GM12873 (cell line): ENCODE measurements at regions not wholly inside any gene's neighbourhood (a gene's known extent, or its start where the extent isn't known, plus 50 kb on each side); places are given as distances from the start of the nearest gene placed in this dataset.

Experiments
- TF ChIP-seq, protein P1 (sequence below): IDR thresholded peaks from 2 replicates; pipeline ENCODE4 v1.5.1; 2012; ENCODE audit warnings: low read depth, mild to moderate bottlenecking, moderate library complexity, low read length, control low read depth; ENCODE audit not compliant: insufficient read depth; ENCODE audit errors: missing control alignments

DNA sequence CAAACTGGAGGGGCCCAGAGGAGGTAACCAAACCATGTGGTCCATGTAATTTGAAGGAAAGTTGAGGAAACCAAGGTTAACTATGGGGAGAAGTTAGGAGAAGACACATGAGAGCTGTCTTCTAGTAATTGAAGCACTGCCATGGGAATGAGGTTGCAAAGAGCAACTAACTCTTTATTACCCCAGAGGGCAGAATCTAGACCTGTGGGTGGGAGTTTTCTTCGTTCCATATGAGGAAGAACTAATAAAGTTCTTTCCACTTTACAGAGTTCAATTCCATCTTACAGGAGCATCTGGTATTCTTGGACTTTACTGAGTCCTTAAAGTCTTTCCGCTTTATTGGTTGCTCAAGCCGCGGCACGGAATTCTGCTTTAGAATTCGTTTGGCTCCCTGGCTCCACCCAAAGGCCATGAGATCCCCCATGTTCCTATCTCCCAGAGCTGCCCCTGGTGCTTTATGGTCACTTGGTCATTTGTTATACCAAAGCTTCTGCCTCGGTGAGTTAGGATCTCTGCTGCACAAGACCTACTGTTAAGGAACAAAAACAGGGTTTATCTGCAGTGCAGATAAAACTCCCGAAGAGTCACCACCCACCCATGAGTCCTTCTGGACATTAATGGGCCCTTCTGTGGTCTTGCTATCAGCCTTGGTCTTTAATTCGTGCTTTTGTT is 89.5 kb upstream of the UMPS start:
- TF ChIP-seq, protein P1, sequence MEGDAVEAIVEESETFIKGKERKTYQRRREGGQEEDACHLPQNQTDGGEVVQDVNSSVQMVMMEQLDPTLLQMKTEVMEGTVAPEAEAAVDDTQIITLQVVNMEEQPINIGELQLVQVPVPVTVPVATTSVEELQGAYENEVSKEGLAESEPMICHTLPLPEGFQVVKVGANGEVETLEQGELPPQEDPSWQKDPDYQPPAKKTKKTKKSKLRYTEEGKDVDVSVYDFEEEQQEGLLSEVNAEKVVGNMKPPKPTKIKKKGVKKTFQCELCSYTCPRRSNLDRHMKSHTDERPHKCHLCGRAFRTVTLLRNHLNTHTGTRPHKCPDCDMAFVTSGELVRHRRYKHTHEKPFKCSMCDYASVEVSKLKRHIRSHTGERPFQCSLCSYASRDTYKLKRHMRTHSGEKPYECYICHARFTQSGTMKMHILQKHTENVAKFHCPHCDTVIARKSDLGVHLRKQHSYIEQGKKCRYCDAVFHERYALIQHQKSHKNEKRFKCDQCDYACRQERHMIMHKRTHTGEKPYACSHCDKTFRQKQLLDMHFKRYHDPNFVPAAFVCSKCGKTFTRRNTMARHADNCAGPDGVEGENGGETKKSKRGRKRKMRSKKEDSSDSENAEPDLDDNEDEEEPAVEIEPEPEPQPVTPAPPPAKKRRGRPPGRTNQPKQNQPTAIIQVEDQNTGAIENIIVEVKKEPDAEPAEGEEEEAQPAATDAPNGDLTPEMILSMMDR: no peak

DNA sequence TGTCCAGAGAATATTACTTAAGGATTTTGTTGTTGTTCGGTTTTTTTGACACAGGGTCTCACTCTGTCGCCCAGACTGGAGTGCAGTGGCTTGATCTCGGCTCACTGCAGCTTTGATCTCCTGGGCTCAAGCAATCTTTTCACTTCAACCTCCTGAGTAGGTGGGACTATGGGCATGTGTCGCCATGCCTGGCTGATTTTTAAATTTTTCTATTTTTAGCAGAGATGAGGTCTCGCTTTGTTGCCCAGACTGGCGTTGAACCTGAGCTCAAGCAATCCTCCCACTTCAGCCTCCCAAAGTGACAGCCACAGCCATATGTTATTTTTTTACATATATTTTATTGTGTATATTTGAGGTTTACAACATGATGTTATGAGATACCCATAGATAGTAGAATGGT is 86.8 kb upstream of the UMPS start:
- TF ChIP-seq, protein P1: no peak

DNA sequence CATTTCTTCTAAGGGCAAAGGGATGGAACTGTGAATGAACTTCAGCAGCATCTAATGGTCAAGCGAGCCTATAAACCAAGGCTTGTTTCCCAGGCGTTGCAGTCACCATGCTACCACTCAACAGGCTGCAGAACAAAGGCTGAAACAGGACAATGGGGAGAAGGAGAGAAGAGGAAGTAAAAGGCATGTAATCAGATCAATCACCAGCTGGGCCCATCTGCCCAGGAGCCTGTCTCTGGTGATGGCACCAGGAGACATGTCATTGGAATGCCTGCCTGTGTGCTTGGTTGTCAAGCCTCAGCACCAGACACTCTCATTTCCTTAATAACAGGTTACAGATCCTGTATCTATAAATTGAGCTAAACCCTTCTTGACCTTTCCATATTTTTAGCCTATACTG is 81.7 kb upstream of the UMPS start:
- TF ChIP-seq, protein P1: no peak

DNA sequence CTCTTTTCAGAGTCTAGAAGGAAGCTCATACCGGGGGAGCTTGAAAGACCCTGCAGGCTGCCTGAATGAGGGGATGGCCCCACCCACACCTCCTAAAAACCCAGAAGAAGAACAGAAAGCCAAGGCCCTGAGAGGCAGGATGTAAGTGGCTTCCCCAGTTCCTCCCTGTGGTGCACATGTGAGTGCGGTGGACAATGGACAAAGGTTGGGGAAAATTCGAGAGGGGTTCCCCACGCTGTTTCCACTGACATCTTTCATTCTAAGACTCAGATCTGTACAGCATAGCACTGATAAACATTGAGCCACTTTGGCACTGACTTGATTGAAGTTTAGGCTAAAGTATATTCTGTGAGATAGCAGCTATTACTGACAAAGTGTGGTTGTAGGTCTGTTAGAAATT is 79.5 kb upstream of the UMPS start:
- TF ChIP-seq, protein P1: no peak

DNA sequence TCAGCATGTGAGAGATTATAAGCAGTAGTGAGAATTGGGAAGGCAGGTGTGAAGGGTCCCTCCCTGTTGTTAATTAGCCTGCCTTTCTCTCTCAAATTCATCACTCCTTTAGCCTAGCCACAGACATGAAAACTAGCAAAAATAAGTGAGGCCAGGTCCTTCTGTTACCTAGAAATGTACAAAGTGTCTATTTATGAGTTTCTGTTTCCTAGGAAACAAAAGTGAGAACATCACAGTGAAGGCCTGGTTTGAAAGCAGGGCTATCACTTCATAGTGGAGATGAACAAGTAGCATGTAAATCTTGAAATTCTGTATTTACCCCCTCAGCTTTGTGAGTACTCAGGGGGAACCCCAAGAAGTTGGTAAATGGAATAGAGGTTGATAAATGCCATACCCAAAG is 78.2 kb upstream of the UMPS start:
- TF ChIP-seq, protein P1: no peak

DNA sequence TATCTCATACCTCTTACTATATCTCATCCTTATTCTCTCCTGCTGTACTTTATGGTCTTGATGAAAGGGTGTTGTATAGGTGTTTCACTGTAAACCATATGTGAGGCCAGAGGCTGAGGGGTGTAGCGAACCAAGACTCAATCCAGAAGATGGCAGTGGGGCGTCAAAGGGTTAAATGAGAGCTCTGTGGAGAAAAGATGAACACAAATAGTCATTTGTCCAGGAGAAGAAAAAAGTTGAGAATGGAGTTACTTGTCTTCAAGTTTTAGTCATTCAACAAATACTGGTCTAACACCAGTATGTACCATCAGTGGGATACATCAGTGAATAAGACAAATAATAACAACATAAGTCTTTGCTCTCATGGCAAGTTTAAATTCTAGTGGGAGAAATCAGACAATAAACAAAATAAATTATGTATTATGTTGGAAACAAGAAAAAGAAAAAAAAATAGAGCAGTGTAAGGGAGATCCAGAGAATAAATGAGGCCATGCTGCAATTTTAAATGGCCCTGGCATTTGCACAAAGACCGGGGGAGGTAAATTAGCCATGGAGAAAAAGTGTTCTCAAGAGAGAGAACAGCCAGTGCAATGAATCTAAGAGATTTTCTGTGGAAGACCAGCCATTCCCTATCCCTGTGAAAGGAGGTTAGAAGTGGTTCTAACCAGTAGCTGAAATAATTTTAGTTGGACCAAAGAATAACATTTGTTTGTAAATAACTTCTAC is 77.0 kb upstream of the UMPS start:
- TF ChIP-seq, protein P1: no peak

DNA sequence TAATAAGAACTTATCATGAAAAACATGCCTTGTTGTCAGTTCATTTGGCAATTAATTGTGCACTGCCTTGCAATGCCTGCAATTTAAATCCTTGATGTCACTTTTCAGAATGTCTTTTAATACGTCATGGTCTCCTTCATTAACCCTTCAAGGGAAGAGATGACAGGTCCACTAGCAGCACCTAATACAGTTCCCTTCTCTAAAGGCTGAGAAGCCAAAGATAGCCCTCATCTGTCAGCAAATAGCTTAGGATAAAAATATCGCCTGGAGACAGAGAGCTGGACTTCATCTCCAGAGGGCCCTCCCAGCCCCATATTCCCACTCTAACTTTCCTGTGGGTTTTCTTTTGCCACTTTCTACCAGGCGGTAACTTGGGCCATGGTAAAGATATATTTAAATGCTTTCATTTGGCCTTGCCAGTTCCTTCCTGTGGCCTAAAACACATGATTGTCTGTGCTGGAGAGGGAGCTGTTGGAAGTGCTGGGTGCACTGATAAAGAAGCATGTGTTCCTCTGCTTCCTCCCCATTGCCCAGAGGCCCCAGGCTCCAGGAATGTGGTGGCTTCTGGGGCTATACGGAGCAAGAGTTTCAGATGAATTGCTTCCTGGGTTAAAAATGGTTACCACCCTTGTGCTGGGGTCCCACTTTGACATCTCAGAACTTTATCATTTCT is 76.3 kb upstream of the UMPS start:
- TF ChIP-seq, protein P1: no peak
